ENCODE measurements at regions not wholly inside any gene's neighbourhood (a gene's known extent, or its start where the extent isn't known, plus 50 kb on each side); places are given as distances from the start of the nearest gene placed in this dataset.

DNA sequence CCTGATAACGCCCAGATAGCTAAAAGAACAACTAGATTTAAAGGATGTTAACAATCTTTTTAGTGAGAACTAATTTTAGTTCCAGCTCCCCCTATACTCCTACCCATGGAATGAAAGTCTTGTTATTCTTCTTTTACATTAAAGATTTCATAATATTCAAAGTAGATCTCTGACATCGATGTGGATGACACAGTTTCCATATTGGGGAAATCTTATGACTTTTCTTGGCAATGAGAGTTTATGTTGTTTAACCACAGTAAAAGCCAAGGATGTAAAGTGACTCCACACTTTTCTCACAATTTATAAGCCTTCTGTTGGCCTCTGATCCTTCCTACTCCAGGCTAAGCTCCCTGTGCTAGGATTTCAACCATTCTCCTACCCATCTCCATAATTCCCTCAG, 332.6 kb upstream of the KCNMB2 start:
- TF ChIP-seq, protein P1, sequence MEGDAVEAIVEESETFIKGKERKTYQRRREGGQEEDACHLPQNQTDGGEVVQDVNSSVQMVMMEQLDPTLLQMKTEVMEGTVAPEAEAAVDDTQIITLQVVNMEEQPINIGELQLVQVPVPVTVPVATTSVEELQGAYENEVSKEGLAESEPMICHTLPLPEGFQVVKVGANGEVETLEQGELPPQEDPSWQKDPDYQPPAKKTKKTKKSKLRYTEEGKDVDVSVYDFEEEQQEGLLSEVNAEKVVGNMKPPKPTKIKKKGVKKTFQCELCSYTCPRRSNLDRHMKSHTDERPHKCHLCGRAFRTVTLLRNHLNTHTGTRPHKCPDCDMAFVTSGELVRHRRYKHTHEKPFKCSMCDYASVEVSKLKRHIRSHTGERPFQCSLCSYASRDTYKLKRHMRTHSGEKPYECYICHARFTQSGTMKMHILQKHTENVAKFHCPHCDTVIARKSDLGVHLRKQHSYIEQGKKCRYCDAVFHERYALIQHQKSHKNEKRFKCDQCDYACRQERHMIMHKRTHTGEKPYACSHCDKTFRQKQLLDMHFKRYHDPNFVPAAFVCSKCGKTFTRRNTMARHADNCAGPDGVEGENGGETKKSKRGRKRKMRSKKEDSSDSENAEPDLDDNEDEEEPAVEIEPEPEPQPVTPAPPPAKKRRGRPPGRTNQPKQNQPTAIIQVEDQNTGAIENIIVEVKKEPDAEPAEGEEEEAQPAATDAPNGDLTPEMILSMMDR (IDR thresholded peaks at IDR 0.05; ENCODE audit: low read length): no peak
- TF ChIP-seq EZH2 (optimal IDR thresholded peaks at IDR 0.05; ENCODE audit: low read depth, low read length) (no peak), EZH2phosphoT487 (IDR thresholded peaks at IDR 0.05; ENCODE audit: low read length) (no peak)

Measured in MM.1S (cell line).